HEK293T (cell line): ENCODE measurements at regions not wholly inside any gene's neighbourhood (a gene's known extent, or its start where the extent isn't known, plus 50 kb on each side); places are given as distances from the start of the nearest gene placed in this dataset.

ENCODE experiments used
- ARNT ChIP-seq: fragments of 450-650 bp; IDR thresholded peaks from 2 replicates; pipeline ENCODE4 v1.6.1; 2017; ENCODE audit warnings: mild to moderate bottlenecking
- CTBP1 ChIP-seq: fragments of 450-650 bp; IDR thresholded peaks from 2 replicates; pipeline ENCODE4 v1.6.1; 2016; ENCODE audit warnings: borderline replicate concordance
- FOXK2 ChIP-seq: fragments of 450-650 bp; IDR thresholded peaks from 2 replicates; pipeline ENCODE4 v1.6.1; 2016; ENCODE audit warnings: mild to moderate bottlenecking
- FOXM1 ChIP-seq: fragments of 450-650 bp; IDR thresholded peaks from 2 replicates; pipeline ENCODE4 v1.6.1; 2017; ENCODE audit warnings: mild to moderate bottlenecking, borderline replicate concordance
- NFRKB ChIP-seq: fragments of 450-650 bp; IDR thresholded peaks from 2 replicates; pipeline ENCODE4 v1.6.1; 2016; ENCODE audit warnings: mild to moderate bottlenecking, moderate library complexity
- SP1 ChIP-seq: fragments of 450-650 bp; IDR thresholded peaks from 2 replicates; pipeline ENCODE4 v1.6.1; 2017
- SUZ12 ChIP-seq: fragments of 450-650 bp; IDR thresholded peaks from 2 replicates; pipeline ENCODE4 v1.6.1; 2016; ENCODE audit warnings: mild to moderate bottlenecking
- TARDBP ChIP-seq: fragments of 450-650 bp; IDR thresholded peaks from 2 replicates; pipeline ENCODE4 v1.6.1; 2016

DNA sequence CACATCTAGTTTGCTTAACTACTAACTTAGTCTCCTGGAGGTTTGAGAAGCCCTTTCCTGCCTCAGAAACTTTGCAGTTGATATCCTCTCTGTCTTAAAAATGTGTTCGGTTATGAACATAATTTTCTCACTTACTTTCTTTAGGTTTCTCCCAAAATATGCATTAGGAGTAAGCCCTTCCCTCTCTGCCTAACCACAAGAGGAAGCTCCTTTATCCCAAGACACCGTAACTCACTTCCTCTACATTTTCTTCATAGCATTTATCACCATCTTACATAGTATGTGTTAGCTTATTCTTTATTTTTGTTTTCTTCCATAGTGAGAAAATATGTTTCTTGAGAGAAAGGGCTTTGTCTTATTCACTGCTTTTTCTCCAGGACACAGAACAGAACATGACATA is 952.5 kb upstream of the ATXN8OS start:
- TF ChIP-seq ARNT (no peak), SP1 (no peak), SUZ12 (no peak), NFRKB (no peak), FOXM1 (no peak), FOXK2 (no peak), CTBP1 (no peak), TARDBP (no peak)
